ENCODE measurements at regions not wholly inside any gene's neighbourhood (a gene's known extent, or its start where the extent isn't known, plus 50 kb on each side); places are given as distances from the start of the nearest gene placed in this dataset.

GRCh38 chr3:72060447-72061034, 275.6 kb upstream of the PROK2 start:
- Histone ChIP-seq H3K9me2 (replicated peaks; ENCODE audit: insufficient read depth, low read length) (no peaks in the 10 kb centered on the region), H3K79me2 (ENCODE audit: insufficient read depth, low read length) (no peaks in the 10 kb centered on the region), H3K9me3 (ENCODE audit: insufficient read depth, low read length) (no peaks in the 10 kb centered on the region), H3F3A (ENCODE audit: insufficient read depth) (no peaks in the 10 kb centered on the region), H3K4me2 (ENCODE audit: low read depth, low read length, poor library complexity, severe bottlenecking) (no peak overlapping the region), H3K9ac (ENCODE audit: low read length) (no peak overlapping the region), H3K27ac (ENCODE audit: low read depth, low read length) (no peak overlapping the region), H3K27me3 (ENCODE audit: low read length) (no peaks in the 10 kb centered on the region), H3K36me3 (ENCODE audit: low read length) (no peaks in the 10 kb centered on the region), H4K20me1 (ENCODE audit: low read depth, low read length) (no peaks in the 10 kb centered on the region), H3K4me3 (ENCODE audit: insufficient read depth, low read length, poor library complexity, severe bottlenecking) (no peak overlapping the region), H2AFZ (ENCODE audit: low read depth, low read length, severe bottlenecking) (no peak overlapping the region)
- TF ChIP-seq, protein P1, sequence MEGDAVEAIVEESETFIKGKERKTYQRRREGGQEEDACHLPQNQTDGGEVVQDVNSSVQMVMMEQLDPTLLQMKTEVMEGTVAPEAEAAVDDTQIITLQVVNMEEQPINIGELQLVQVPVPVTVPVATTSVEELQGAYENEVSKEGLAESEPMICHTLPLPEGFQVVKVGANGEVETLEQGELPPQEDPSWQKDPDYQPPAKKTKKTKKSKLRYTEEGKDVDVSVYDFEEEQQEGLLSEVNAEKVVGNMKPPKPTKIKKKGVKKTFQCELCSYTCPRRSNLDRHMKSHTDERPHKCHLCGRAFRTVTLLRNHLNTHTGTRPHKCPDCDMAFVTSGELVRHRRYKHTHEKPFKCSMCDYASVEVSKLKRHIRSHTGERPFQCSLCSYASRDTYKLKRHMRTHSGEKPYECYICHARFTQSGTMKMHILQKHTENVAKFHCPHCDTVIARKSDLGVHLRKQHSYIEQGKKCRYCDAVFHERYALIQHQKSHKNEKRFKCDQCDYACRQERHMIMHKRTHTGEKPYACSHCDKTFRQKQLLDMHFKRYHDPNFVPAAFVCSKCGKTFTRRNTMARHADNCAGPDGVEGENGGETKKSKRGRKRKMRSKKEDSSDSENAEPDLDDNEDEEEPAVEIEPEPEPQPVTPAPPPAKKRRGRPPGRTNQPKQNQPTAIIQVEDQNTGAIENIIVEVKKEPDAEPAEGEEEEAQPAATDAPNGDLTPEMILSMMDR (IDR thresholded peaks at IDR 0.05; ENCODE audit: insufficient read depth, low read length, poor library complexity, severe bottlenecking), result no peak
- no peak for TF ChIP-seq EZH2phosphoT487 (conservative IDR thresholded peaks at IDR 0.05; ENCODE audit: low read length)

GRCh38 chr3:72058493-72059081, 273.6 kb upstream of the PROK2 start:
- no peaks in the 10 kb centered on the region for H3K36me3 ChIP-seq (ENCODE audit: low read length)
- no peaks in the 10 kb centered on the region for H3K9me2 ChIP-seq (replicated peaks; ENCODE audit: insufficient read depth, low read length)
- no peak for TF ChIP-seq EZH2phosphoT487 (conservative IDR thresholded peaks at IDR 0.05; ENCODE audit: low read length)
- TF ChIP-seq, protein P1 (IDR thresholded peaks at IDR 0.05; ENCODE audit: insufficient read depth, low read length, poor library complexity, severe bottlenecking), result no peak
- no peaks in the 10 kb centered on the region for H3K27me3 ChIP-seq (ENCODE audit: low read length)
- H3K79me2 ChIP-seq (ENCODE audit: insufficient read depth, low read length), result no peaks in the 10 kb centered on the region
- no peaks in the 10 kb centered on the region for H3K9me3 ChIP-seq (ENCODE audit: insufficient read depth, low read length)
- H3K4me2 ChIP-seq (ENCODE audit: low read depth, low read length, poor library complexity, severe bottlenecking), result no peak overlapping the region
- no peaks in the 10 kb centered on the region for H4K20me1 ChIP-seq (ENCODE audit: low read depth, low read length)
- no peak overlapping the region for H3K4me3 ChIP-seq (ENCODE audit: insufficient read depth, low read length, poor library complexity, severe bottlenecking)
- no peak overlapping the region for H3K9ac ChIP-seq (ENCODE audit: low read length)
- H3K27ac ChIP-seq (ENCODE audit: low read depth, low read length), result no peak overlapping the region
- H2AFZ ChIP-seq (ENCODE audit: low read depth, low read length, severe bottlenecking), result no peak overlapping the region
- H3F3A ChIP-seq (ENCODE audit: insufficient read depth), result no peaks in the 10 kb centered on the region

DNA sequence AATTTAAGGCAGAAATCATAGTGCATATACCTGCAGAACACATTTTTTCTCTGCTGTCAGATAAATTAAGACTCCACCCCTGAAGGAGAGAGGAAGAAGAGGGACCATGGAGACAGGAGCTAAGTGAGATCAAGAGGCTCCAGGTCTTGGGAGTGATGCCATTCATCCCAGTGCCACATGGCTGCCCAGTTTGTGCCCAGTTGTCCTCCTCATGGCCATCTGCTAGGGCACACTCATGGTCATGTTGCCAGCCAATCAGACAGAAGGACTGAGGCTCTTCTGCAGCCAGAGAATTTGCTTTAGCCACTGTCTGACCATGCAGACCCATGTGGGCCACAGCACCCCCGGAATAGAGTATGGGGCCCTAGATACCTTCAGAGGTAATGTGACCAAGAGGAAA, 270.5 kb upstream of the PROK2 start:
- Histone ChIP-seq H3K79me2 (ENCODE audit: insufficient read depth, low read length) (no peaks in the 10 kb centered on the region), H3F3A (ENCODE audit: insufficient read depth) (no peaks in the 10 kb centered on the region), H2AFZ (ENCODE audit: low read depth, low read length, severe bottlenecking) (no peak overlapping the region), H3K4me2 (ENCODE audit: low read depth, low read length, poor library complexity, severe bottlenecking) (no peak overlapping the region), H3K9me2 (replicated peaks; ENCODE audit: insufficient read depth, low read length) (no peaks in the 10 kb centered on the region), H3K27me3 (ENCODE audit: low read length) (no peaks in the 10 kb centered on the region), H3K9me3 (ENCODE audit: insufficient read depth, low read length) (no peaks in the 10 kb centered on the region), H3K9ac (ENCODE audit: low read length) (no peak overlapping the region), H4K20me1 (ENCODE audit: low read depth, low read length) (no peaks in the 10 kb centered on the region), H3K27ac (ENCODE audit: low read depth, low read length) (no peak overlapping the region), H3K4me3 (ENCODE audit: insufficient read depth, low read length, poor library complexity, severe bottlenecking) (no peak overlapping the region), H3K36me3 (ENCODE audit: low read length) (no peaks in the 10 kb centered on the region)
- TF ChIP-seq EZH2phosphoT487 (conservative IDR thresholded peaks at IDR 0.05; ENCODE audit: low read length), result no peak
- TF ChIP-seq, protein P1 (IDR thresholded peaks at IDR 0.05; ENCODE audit: insufficient read depth, low read length, poor library complexity, severe bottlenecking), result no peak

Data from SU-DHL-6 (cell line).